ENCODE measurements at regions not wholly inside any gene's neighbourhood (a gene's known extent, or its start where the extent isn't known, plus 50 kb on each side); places are given as distances from the start of the nearest gene placed in this dataset.

DNA sequence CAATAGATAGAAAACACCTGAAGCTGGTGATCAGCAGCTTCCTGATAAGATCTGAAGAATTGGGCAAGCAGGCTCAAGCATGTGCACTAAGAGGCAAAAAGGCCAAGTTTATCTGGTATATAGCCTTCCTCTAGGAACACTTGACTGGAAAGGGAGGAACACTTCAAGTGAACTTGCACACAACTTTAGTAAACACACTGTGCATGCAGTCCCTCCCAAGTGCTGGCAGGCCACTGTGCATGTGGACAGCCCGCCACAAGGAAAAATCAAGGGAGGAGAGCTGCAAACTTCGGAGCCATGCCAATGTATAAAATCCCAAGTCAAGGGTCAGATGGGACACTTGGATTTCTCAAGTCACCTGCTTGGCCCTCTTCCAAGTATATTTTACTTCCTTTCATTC is 645.8 kb upstream of the NDST4 start:
- Histone ChIP-seq H3K27ac (ENCODE audit: insufficient read depth in 1 of 2, low read depth in 1 of 2, low read length in 2 of 2, poor library complexity in 1 of 2, severe bottlenecking in 2 of 2) (no peak overlapping the region), H3K36me3 (ENCODE audit: control insufficient read depth in 4 of 4, insufficient read depth in 4 of 4, low read length in 3 of 4) (no peaks in the 10 kb centered on the region), H3K9me3 (ENCODE audit: control extremely low read depth in 1 of 5, control insufficient read depth in 4 of 5, insufficient read depth in 2 of 5, low read depth in 1 of 5, low read length in 4 of 5) (peaks cover 0 to 3% (median 0%) of the 10 kb centered on the region in 5 experiments), H3K4me1 (ENCODE audit: control extremely low read depth in 1 of 4, control insufficient read depth in 4 of 4, insufficient read depth in 4 of 4, low read length in 3 of 4) (no peaks in the 10 kb centered on the region), H3K27me3 (replicated peaks in 2 of 5; ENCODE audit: control insufficient read depth in 4 of 5, insufficient read depth in 5 of 5, low read length in 4 of 5) (peaks cover 0 to 2% (median 0%) of the 10 kb centered on the region in 5 experiments), H3K4me3 (ENCODE audit: control insufficient read depth in 1 of 7, extremely low read depth in 1 of 7, insufficient read depth in 4 of 7, low read depth in 2 of 7, low read length in 6 of 7) (no peak overlapping the region)
- CTCF ChIA-PET = no interaction called here
- 91% methylated on average over 2 of the region's 2 CpGs for WGBS (ENCODE audit: insufficient coverage)
- POLR2A ChIA-PET = no interaction called here
- no peak for DNase-seq

DNA sequence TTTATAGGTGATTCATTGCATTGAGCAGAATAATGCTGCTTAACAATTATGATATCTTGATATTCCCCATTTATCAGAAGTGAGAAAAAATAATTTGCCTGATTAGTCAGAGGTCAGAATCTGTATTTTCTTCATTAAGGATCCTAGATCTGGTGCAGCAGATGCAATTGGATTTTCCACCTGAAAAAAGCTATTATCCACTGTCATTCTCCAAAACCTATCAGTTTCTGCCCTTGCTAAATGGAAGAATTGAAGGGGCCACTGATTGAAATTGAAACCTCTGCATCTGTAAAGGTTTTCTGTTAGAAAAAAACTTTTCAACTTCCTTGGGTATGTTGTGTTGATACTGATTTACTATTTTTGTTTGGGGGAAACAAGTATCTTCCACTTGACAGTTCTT is 636.0 kb upstream of the NDST4 start:
- H3K27me3 ChIP-seq (replicated peaks in 2 of 5; ENCODE audit: control insufficient read depth in 4 of 5, insufficient read depth in 5 of 5, low read length in 4 of 5) = no peaks in the 10 kb centered on the region
- no peak for DNase-seq
- no peak overlapping the region for H3K4me3 ChIP-seq (ENCODE audit: control insufficient read depth in 1 of 7, extremely low read depth in 1 of 7, insufficient read depth in 4 of 7, low read depth in 2 of 7, low read length in 6 of 7)
- H3K9me3 ChIP-seq (ENCODE audit: control extremely low read depth in 1 of 5, control insufficient read depth in 4 of 5, insufficient read depth in 2 of 5, low read depth in 1 of 5, low read length in 4 of 5) = peaks cover 0 to 3% (median 0%) of the 10 kb centered on the region in 5 experiments
- no peaks in the 10 kb centered on the region for H3K4me1 ChIP-seq (ENCODE audit: control extremely low read depth in 1 of 4, control insufficient read depth in 4 of 4, insufficient read depth in 4 of 4, low read length in 3 of 4)
- ChIA-PET POLR2A (no interaction called here), CTCF (no interaction called here)
- no peaks in the 10 kb centered on the region for H3K36me3 ChIP-seq (ENCODE audit: control insufficient read depth in 4 of 4, insufficient read depth in 4 of 4, low read length in 3 of 4)
- H3K27ac ChIP-seq (ENCODE audit: insufficient read depth in 1 of 2, low read depth in 1 of 2, low read length in 2 of 2, poor library complexity in 1 of 2, severe bottlenecking in 2 of 2) = no peak overlapping the region

DNA sequence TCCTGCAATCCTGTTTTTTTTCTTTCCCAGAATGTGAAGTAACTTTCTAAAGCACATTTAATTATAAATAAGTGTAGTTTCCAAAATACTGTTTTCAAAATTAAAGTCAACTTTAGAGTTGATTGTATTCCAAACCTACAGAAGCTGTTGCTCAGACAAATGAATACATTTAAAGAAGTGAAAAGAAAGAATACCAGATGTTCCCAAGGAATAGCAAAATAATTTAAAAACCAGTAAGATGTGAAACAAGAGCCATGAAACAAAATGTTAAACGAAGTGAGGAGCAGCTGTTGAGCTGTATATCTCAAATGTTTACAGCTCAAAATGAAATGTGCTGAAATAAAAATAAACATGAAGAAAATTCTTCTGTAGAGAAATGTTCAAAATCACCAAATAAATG is 627.4 kb upstream of the NDST4 start:
- ChIA-PET POLR2A (no interaction called here), CTCF (no interaction called here)
- Histone ChIP-seq H3K4me3 (ENCODE audit: control insufficient read depth in 1 of 7, extremely low read depth in 1 of 7, insufficient read depth in 4 of 7, low read depth in 2 of 7, low read length in 6 of 7) (no peak overlapping the region), H3K4me1 (ENCODE audit: control extremely low read depth in 1 of 4, control insufficient read depth in 4 of 4, insufficient read depth in 4 of 4, low read length in 3 of 4) (no peaks in the 10 kb centered on the region), H3K27ac (ENCODE audit: insufficient read depth in 1 of 2, low read depth in 1 of 2, low read length in 2 of 2, poor library complexity in 1 of 2, severe bottlenecking in 2 of 2) (no peak overlapping the region), H3K36me3 (ENCODE audit: control insufficient read depth in 4 of 4, insufficient read depth in 4 of 4, low read length in 3 of 4) (no peaks in the 10 kb centered on the region), H3K27me3 (replicated peaks in 2 of 5; ENCODE audit: control insufficient read depth in 4 of 5, insufficient read depth in 5 of 5, low read length in 4 of 5) (no peaks in the 10 kb centered on the region), H3K9me3 (ENCODE audit: control extremely low read depth in 1 of 5, control insufficient read depth in 4 of 5, insufficient read depth in 2 of 5, low read depth in 1 of 5, low read length in 4 of 5) (no peaks in the 10 kb centered on the region)
- DNase-seq = no peak
- no CpG with 5 or more reads among the region's 1 CpG for WGBS (ENCODE audit: insufficient coverage)

DNA sequence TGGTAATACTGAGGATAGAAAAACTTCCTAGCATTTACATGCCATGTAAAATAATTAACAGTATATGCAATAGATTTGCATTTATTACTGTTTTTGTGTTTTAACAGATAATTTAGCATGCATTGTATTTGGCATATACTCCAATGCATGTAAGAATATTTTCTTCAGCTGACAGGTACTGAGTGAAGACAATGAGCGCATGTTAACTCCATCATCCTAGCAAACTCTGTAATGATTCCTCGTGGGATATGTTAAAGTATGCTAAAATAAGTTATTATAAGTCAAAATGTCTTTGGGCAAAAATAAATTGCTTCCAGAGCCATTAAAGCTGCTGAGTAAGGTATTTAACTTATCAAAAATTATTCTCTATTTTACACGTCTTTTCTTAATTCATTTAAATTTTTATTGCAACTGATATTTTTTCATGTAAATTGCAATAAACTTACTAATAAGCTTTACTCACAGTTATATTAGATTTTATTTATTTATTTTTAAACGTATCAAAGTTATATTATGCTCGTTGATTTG is 616.4 kb upstream of the NDST4 start:
- Histone ChIP-seq H3K9me3 (ENCODE audit: control extremely low read depth in 1 of 5, control insufficient read depth in 4 of 5, insufficient read depth in 2 of 5, low read depth in 1 of 5, low read length in 4 of 5) (no peaks in the 10 kb centered on the region), H3K4me3 (ENCODE audit: control insufficient read depth in 1 of 7, extremely low read depth in 1 of 7, insufficient read depth in 4 of 7, low read depth in 2 of 7, low read length in 6 of 7) (no peak overlapping the region), H3K4me1 (ENCODE audit: control extremely low read depth in 1 of 4, control insufficient read depth in 4 of 4, insufficient read depth in 4 of 4, low read length in 3 of 4) (no peaks in the 10 kb centered on the region), H3K27me3 (replicated peaks in 2 of 5; ENCODE audit: control insufficient read depth in 4 of 5, insufficient read depth in 5 of 5, low read length in 4 of 5) (no peaks in the 10 kb centered on the region), H3K27ac (ENCODE audit: insufficient read depth in 1 of 2, low read depth in 1 of 2, low read length in 2 of 2, poor library complexity in 1 of 2, severe bottlenecking in 2 of 2) (no peak overlapping the region), H3K36me3 (ENCODE audit: control insufficient read depth in 4 of 4, insufficient read depth in 4 of 4, low read length in 3 of 4) (no peaks in the 10 kb centered on the region)
- POLR2A ChIA-PET = no interaction called here
- CTCF ChIA-PET = no interaction called here
- no CpG with 5 or more reads among the region's 5 CpGs for WGBS (ENCODE audit: insufficient coverage)
- DNase-seq = no peak

DNA sequence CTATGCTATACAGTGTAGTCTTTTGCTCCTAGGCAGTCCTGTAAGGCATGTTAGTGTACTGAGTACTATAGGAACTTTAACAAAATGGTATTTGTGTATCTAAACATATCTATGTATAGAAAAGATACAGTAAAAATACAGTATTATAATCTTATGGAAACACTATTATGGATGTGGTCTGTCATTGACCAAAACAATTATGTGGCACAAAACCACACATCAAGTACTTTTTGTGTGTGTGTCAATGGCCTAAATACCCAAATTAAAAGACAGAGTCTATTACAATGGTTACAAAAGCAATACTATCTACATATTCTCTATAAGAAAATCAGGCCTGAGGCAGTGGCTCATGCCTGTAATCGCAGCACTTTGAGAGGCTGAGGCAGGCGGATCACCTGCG is 610.2 kb upstream of the NDST4 start:
- H3K36me3 ChIP-seq (ENCODE audit: control insufficient read depth in 4 of 4, insufficient read depth in 4 of 4, low read length in 3 of 4) = no peaks in the 10 kb centered on the region
- H3K27ac ChIP-seq (ENCODE audit: insufficient read depth in 1 of 2, low read depth in 1 of 2, low read length in 2 of 2, poor library complexity in 1 of 2, severe bottlenecking in 2 of 2) = no peak overlapping the region
- ChIA-PET CTCF (no interaction called here), POLR2A (no interaction called here)
- no peak for DNase-seq
- no peaks in the 10 kb centered on the region for H3K27me3 ChIP-seq (replicated peaks in 2 of 5; ENCODE audit: control insufficient read depth in 4 of 5, insufficient read depth in 5 of 5, low read length in 4 of 5)
- WGBS (ENCODE audit: insufficient coverage) = no CpG with 5 or more reads among the region's 3 CpGs
- no peaks in the 10 kb centered on the region for H3K4me1 ChIP-seq (ENCODE audit: control extremely low read depth in 1 of 4, control insufficient read depth in 4 of 4, insufficient read depth in 4 of 4, low read length in 3 of 4)
- H3K9me3 ChIP-seq (ENCODE audit: control extremely low read depth in 1 of 5, control insufficient read depth in 4 of 5, insufficient read depth in 2 of 5, low read depth in 1 of 5, low read length in 4 of 5) = no peaks in the 10 kb centered on the region
- no peak overlapping the region for H3K4me3 ChIP-seq (ENCODE audit: control insufficient read depth in 1 of 7, extremely low read depth in 1 of 7, insufficient read depth in 4 of 7, low read depth in 2 of 7, low read length in 6 of 7)

DNA sequence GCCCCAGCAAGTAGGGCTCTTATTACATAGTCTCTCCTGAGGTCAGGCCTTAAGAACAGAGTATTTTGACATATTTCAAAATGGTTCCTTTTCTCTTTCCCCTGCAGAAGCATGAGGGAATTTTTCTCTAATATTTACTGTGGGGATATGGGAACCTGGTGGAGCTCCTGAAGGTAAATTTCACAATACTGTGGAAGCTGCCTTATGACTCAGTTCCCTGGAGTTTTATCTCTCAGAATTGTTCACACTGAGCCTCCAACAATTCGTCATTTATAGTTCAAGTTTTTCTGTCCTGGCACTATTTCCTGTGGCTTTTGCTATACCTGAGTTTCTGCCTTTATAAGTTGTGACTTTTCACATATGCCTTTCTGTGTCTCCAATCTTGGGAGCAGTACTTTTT is 607.2 kb upstream of the NDST4 start:
- no peak for DNase-seq
- H3K36me3 ChIP-seq (ENCODE audit: control insufficient read depth in 4 of 4, insufficient read depth in 4 of 4, low read length in 3 of 4) = no peaks in the 10 kb centered on the region
- POLR2A ChIA-PET = no interaction called here
- no peaks in the 10 kb centered on the region for H3K9me3 ChIP-seq (ENCODE audit: control extremely low read depth in 1 of 5, control insufficient read depth in 4 of 5, insufficient read depth in 2 of 5, low read depth in 1 of 5, low read length in 4 of 5)
- no peaks in the 10 kb centered on the region for H3K27me3 ChIP-seq (replicated peaks in 2 of 5; ENCODE audit: control insufficient read depth in 4 of 5, insufficient read depth in 5 of 5, low read length in 4 of 5)
- no peak overlapping the region for H3K27ac ChIP-seq (ENCODE audit: insufficient read depth in 1 of 2, low read depth in 1 of 2, low read length in 2 of 2, poor library complexity in 1 of 2, severe bottlenecking in 2 of 2)
- WGBS (ENCODE audit: insufficient coverage) = 100% methylated on average over 1 of the region's 1 CpG
- H3K4me3 ChIP-seq (ENCODE audit: control insufficient read depth in 1 of 7, extremely low read depth in 1 of 7, insufficient read depth in 4 of 7, low read depth in 2 of 7, low read length in 6 of 7) = no peak overlapping the region
- H3K4me1 ChIP-seq (ENCODE audit: control extremely low read depth in 1 of 4, control insufficient read depth in 4 of 4, insufficient read depth in 4 of 4, low read length in 3 of 4) = no peaks in the 10 kb centered on the region
- CTCF ChIA-PET = no interaction called here

DNA sequence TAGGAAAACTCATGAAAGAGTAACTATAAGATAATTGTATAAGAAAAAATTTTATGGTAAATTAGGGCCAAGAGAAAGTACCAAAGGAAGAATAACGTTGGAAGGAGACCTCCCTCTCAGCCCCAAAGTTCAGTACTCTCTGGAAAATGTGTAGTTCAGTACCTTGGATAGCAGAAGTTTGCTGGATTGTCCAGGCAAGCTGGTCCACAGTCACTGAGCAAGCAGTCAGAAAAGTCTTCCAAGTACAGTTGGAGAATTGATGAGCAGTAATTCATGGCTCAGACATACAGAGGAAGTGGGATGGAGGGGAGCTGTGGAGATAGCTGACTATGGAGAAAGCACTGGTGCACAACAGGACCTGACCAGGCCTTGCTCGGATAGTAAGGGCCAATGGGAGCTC is 598.2 kb upstream of the NDST4 start:
- Histone ChIP-seq H3K36me3 (ENCODE audit: control insufficient read depth in 4 of 4, insufficient read depth in 4 of 4, low read length in 3 of 4) (no peaks in the 10 kb centered on the region), H3K4me1 (ENCODE audit: control extremely low read depth in 1 of 4, control insufficient read depth in 4 of 4, insufficient read depth in 4 of 4, low read length in 3 of 4) (no peaks in the 10 kb centered on the region), H3K27me3 (replicated peaks in 2 of 5; ENCODE audit: control insufficient read depth in 4 of 5, insufficient read depth in 5 of 5, low read length in 4 of 5) (no peaks in the 10 kb centered on the region), H3K9me3 (ENCODE audit: control extremely low read depth in 1 of 5, control insufficient read depth in 4 of 5, insufficient read depth in 2 of 5, low read depth in 1 of 5, low read length in 4 of 5) (no peaks in the 10 kb centered on the region), H3K4me3 (ENCODE audit: control insufficient read depth in 1 of 7, extremely low read depth in 1 of 7, insufficient read depth in 4 of 7, low read depth in 2 of 7, low read length in 6 of 7) (no peak overlapping the region), H3K27ac (ENCODE audit: insufficient read depth in 1 of 2, low read depth in 1 of 2, low read length in 2 of 2, poor library complexity in 1 of 2, severe bottlenecking in 2 of 2) (no peak overlapping the region)
- WGBS (ENCODE audit: insufficient coverage) = 78% methylated on average over 2 of the region's 2 CpGs
- DNase-seq = no peak
- ChIA-PET POLR2A (no interaction called here), CTCF (no interaction called here)

DNA sequence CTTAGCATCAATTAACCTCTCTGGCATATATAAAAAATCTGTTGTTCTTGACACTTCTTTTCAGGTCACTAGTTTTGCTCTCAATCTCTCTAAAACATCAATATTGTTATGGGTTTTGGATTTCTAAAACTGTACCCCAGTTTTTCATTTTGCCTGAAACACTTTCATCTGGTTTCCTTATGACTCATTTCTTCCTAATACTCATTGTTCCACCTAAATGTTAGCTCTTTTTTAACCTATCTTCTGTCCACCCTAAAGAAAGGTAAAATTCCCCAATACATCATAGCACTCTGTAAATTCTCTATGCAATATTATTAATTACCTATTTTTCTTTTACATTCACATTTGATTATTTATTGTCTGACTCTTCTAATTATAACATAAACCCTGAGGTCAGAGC is 575.5 kb upstream of the NDST4 start:
- H3K9me3 ChIP-seq (ENCODE audit: control extremely low read depth in 1 of 5, control insufficient read depth in 4 of 5, insufficient read depth in 2 of 5, low read depth in 1 of 5, low read length in 4 of 5) = peaks cover 0 to 2% (median 0%) of the 10 kb centered on the region in 5 experiments
- no peaks in the 10 kb centered on the region for H3K4me1 ChIP-seq (ENCODE audit: control extremely low read depth in 1 of 4, control insufficient read depth in 4 of 4, insufficient read depth in 4 of 4, low read length in 3 of 4)
- no peaks in the 10 kb centered on the region for H3K27me3 ChIP-seq (replicated peaks in 2 of 5; ENCODE audit: control insufficient read depth in 4 of 5, insufficient read depth in 5 of 5, low read length in 4 of 5)
- CTCF ChIA-PET = no interaction called here
- H3K27ac ChIP-seq (ENCODE audit: insufficient read depth in 1 of 2, low read depth in 1 of 2, low read length in 2 of 2, poor library complexity in 1 of 2, severe bottlenecking in 2 of 2) = no peak overlapping the region
- DNase-seq = no peak
- no peak overlapping the region for H3K4me3 ChIP-seq (ENCODE audit: control insufficient read depth in 1 of 7, extremely low read depth in 1 of 7, insufficient read depth in 4 of 7, low read depth in 2 of 7, low read length in 6 of 7)
- no peaks in the 10 kb centered on the region for H3K36me3 ChIP-seq (ENCODE audit: control insufficient read depth in 4 of 4, insufficient read depth in 4 of 4, low read length in 3 of 4)
- POLR2A ChIA-PET = no interaction called here

All from common myeloid progenitor, CD34-positive (primary cell).